ENCODE measurements at regions not wholly inside any gene's neighbourhood (a gene's known extent, or its start where the extent isn't known, plus 50 kb on each side); places are given as distances from the start of the nearest gene placed in this dataset.

DNA sequence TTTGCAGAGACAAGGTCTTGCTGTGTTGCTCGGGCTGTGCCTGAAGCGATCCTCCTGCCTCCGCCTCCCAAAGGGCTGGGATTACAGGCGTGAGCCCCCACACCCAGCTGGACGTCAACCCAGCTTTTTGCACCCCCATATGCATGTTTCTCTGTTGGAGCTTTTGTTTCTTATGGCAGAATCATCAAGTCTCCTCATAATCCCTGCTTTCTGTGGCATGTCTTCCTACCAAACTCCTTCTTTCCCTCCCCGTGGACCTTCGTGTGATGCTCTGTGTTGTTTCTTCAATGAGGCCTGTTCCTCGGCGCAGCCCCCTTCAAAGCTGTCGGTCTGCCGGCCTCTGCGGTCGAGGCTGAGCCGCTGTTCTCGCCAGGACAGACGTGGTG lies 71.6 kb downstream of the METRNL start:
- TF ChIP-seq, protein P1, sequence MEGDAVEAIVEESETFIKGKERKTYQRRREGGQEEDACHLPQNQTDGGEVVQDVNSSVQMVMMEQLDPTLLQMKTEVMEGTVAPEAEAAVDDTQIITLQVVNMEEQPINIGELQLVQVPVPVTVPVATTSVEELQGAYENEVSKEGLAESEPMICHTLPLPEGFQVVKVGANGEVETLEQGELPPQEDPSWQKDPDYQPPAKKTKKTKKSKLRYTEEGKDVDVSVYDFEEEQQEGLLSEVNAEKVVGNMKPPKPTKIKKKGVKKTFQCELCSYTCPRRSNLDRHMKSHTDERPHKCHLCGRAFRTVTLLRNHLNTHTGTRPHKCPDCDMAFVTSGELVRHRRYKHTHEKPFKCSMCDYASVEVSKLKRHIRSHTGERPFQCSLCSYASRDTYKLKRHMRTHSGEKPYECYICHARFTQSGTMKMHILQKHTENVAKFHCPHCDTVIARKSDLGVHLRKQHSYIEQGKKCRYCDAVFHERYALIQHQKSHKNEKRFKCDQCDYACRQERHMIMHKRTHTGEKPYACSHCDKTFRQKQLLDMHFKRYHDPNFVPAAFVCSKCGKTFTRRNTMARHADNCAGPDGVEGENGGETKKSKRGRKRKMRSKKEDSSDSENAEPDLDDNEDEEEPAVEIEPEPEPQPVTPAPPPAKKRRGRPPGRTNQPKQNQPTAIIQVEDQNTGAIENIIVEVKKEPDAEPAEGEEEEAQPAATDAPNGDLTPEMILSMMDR (IDR thresholded peaks at IDR 0.05): no peak
- no peak for TF ChIP-seq POLR2A (IDR thresholded peaks at IDR 0.05)
